ENCODE measurements at regions not wholly inside any gene's neighbourhood (a gene's known extent, or its start where the extent isn't known, plus 50 kb on each side); places are given as distances from the start of the nearest gene placed in this dataset.
"Not testable (repeated sequence)": the region's sequence is repeated elsewhere in the genome, so short reads cannot be mapped to it uniquely, and the experiment has no call there.

GRCh38 chr12:18008642-18009041, 81.4 kb downstream of the RERGL start:
- in situ Hi-C loops (cut with MboI; ENCODE audit: low sequenced_read_pairs) = no loop called here

GRCh38 chr12:17999174-17999801, 90.7 kb downstream of the RERGL start:
- in situ Hi-C loops (cut with MboI; ENCODE audit: low sequenced_read_pairs) = no loop called here

GRCh38 chr12:17992002-17992656, 97.9 kb downstream of the RERGL start:
- in situ Hi-C loops (cut with MboI; ENCODE audit: low sequenced_read_pairs) = no loop called here

GRCh38 chr12:17982556-17982955, 107.4 kb downstream of the RERGL start:
- in situ Hi-C loops (cut with MboI; ENCODE audit: low sequenced_read_pairs) = no loop called here

GRCh38 chr12:17976202-17976601, 113.8 kb downstream of the RERGL start:
- in situ Hi-C loops (cut with MboI; ENCODE audit: low sequenced_read_pairs) = no loop called here

GRCh38 chr12:17975763-17976162, 114.2 kb downstream of the RERGL start:
- in situ Hi-C loops (cut with MboI; ENCODE audit: low sequenced_read_pairs) = no loop called here

- in situ Hi-C loops (cut with MboI; ENCODE audit: low sequenced_read_pairs) = no loop called here
Observed at GRCh38 chr12:17975239-17975638, 114.8 kb downstream of the RERGL start.

GRCh38 chr12:17971850-17972249, 118.1 kb downstream of the RERGL start:
- in situ Hi-C loops (cut with MboI; ENCODE audit: low sequenced_read_pairs) = no loop called here

GRCh38 chr12:17954788-17955187, 135.2 kb downstream of the RERGL start:
- in situ Hi-C loops (cut with MboI; ENCODE audit: low sequenced_read_pairs) = no loop called here

- in situ Hi-C loops (cut with MboI; ENCODE audit: low sequenced_read_pairs) = no loop called here
Observed at GRCh38 chr12:17950898-17951297, 139.1 kb downstream of the RERGL start.

GRCh38 chr12:17949558-17950141, 140.3 kb downstream of the RERGL start:
- in situ Hi-C loops (cut with MboI; ENCODE audit: low sequenced_read_pairs) = no loop called here

- in situ Hi-C loops (cut with MboI; ENCODE audit: low sequenced_read_pairs) = no loop called here
Observed at GRCh38 chr12:17928708-17929366, 161.2 kb downstream of the RERGL start.

- in situ Hi-C loops (cut with MboI; ENCODE audit: low sequenced_read_pairs) = no loop called here
Observed at GRCh38 chr12:17918013-17918412, 172.0 kb downstream of the RERGL start.

GRCh38 chr12:17884581-17884980, 205.4 kb downstream of the RERGL start:
- in situ Hi-C loops (cut with MboI; ENCODE audit: low sequenced_read_pairs) = no loop called here

- in situ Hi-C loops (cut with MboI; ENCODE audit: low sequenced_read_pairs) = no loop called here
Observed at GRCh38 chr12:17878714-17879113, 211.3 kb downstream of the RERGL start.

GRCh38 chr12:17875230-17875629, 214.8 kb downstream of the RERGL start:
- in situ Hi-C loops (cut with MboI; ENCODE audit: low sequenced_read_pairs) = no loop called here

GRCh38 chr12:17866802-17867201, 223.2 kb downstream of the RERGL start:
- in situ Hi-C loops (cut with MboI; ENCODE audit: low sequenced_read_pairs) = loop anchor here (5.0 kb wide), 1 partner anchor 95 kb away; no protein-coding TSS in a partner anchor

- in situ Hi-C loops (cut with MboI; ENCODE audit: low sequenced_read_pairs) = not testable (repeated sequence)
Observed at GRCh38 chr12:17855548-17855947, 234.4 kb downstream of the RERGL start.

- in situ Hi-C loops (cut with MboI; ENCODE audit: low sequenced_read_pairs) = no loop called here
Observed at GRCh38 chr12:17853054-17853453, 236.9 kb downstream of the RERGL start.

GRCh38 chr12:17841496-17841895, 248.5 kb downstream of the RERGL start:
- in situ Hi-C loops (cut with MboI; ENCODE audit: low sequenced_read_pairs) = no loop called here

- in situ Hi-C loops (cut with MboI; ENCODE audit: low sequenced_read_pairs) = no loop called here
Observed at GRCh38 chr12:17829813-17830212, 260.2 kb downstream of the RERGL start.

GRCh38 chr12:17818931-17819330, 271.1 kb downstream of the RERGL start:
- in situ Hi-C loops (cut with MboI; ENCODE audit: low sequenced_read_pairs) = no loop called here

Measured in HL-60/S4 treated with retinoic acid at 250 ng/mL for 4 days and 3 days (cell line).